B cell (primary cell): ENCODE measurements at regions not wholly inside any gene's neighbourhood (a gene's known extent, or its start where the extent isn't known, plus 50 kb on each side); places are given as distances from the start of the nearest gene placed in this dataset.

ENCODE experiments used
- ATAC-seq: fragments of 200-7000 bp; cut with Tn5 transposase; one replicate; pipeline ENCODE4 v1.10.0; 2021; ENCODE audit warnings: low read depth, mild to moderate bottlenecking, moderate number of reproducible peaks, moderate library complexity
- CTCF ChIA-PET: fragments of 350-600 bp; sonication (Branson Sonifier 250); formaldehyde crosslinking; loops from one replicate; lab custom pipeline; 2021; ENCODE audit warnings: antibody characterized with exemption, inconsistent platforms; lab: Charles Lee
- POLR2A ChIA-PET: fragments of 350-600 bp; sonication (Branson Sonifier 250); formaldehyde crosslinking; loops from one replicate; lab custom pipeline; 2021; ENCODE audit warnings: antibody characterized with exemption; lab: Charles Lee
- DNase-seq: peaks from one replicate; pipeline ENCODE4 v3.0.0; 2013
- H2AFZ ChIP-seq: 2 replicates; pipeline ENCODE4 v1.6.1; 2012; ENCODE audit warnings: mild to moderate bottlenecking, low read depth, low read length; ENCODE audit not compliant: insufficient read depth, poor library complexity, severe bottlenecking
- H3K27ac ChIP-seq, 2 donors: 1 replicate in 1 of 2; 2 replicates in 1 of 2; pipeline ENCODE4 v1.5.1; 2012 to 2013; ENCODE audit warnings: low read length in 2 of 2, mild to moderate bottlenecking in 2 of 2, moderate library complexity in 1 of 2
- H3K27me3 ChIP-seq, 4 experiments: fragments of 200-600 bp in 1 of 4; sonication (generic) in 1 of 4; replicated peaks in 1 of 4; 1 replicate in 2 of 4; 2 replicates in 2 of 4; pipeline versions ENCODE4 v1.6.1 to v1.7.0; 2013 to 2016; ENCODE audit warnings: low read length in 3 of 4, mild to moderate bottlenecking in 2 of 4, mixed read lengths in 1 of 4, moderate library complexity in 1 of 4; ENCODE audit not compliant: insufficient read depth in 4 of 4, control insufficient read depth in 3 of 4; ENCODE audit errors: control extremely low read depth in 1 of 4
- H3K36me3 ChIP-seq, 2 experiments: replicated peaks in 1 of 2; 1 replicate in 1 of 2; 2 replicates in 1 of 2; pipeline versions ENCODE4 v1.6.1 to v1.7.1; 2013; ENCODE audit warnings: low read length in 1 of 2; ENCODE audit not compliant: insufficient read depth in 2 of 2, control insufficient read depth in 1 of 2; ENCODE audit errors: control extremely low read depth in 1 of 2, extremely low read depth in 1 of 2
- H3K4me1 ChIP-seq, 2 donors: fragments of 200-600 bp in 1 of 2; sonication (generic) in 1 of 2; 1 replicate in 1 of 2; 2 replicates in 1 of 2; pipeline versions ENCODE4 v1.5.1 to v1.6.1; 2013 to 2017; ENCODE audit warnings: low read length in 2 of 2; ENCODE audit not compliant: control insufficient read depth in 2 of 2, insufficient read depth in 2 of 2
- H3K4me2 ChIP-seq: replicated peaks from 2 replicates; pipeline ENCODE3; 2012; ENCODE audit warnings: mild to moderate bottlenecking, low read depth, low read length; ENCODE audit not compliant: poor library complexity, severe bottlenecking
- H3K4me3 ChIP-seq, 5 experiments: fragments of 200-600 bp in 1 of 5; sonication (generic) in 1 of 5; 1 replicate in 3 of 5; 2 replicates in 2 of 5; pipeline versions ENCODE4 v1.5.1 to v1.7.0; 2011 to 2016; ENCODE audit warnings: low read length in 4 of 5, mild to moderate bottlenecking in 4 of 5, low read depth in 2 of 5, control low read depth in 1 of 5, moderate library complexity in 1 of 5; ENCODE audit not compliant: insufficient read depth in 1 of 5; ENCODE audit errors: control extremely low read depth in 1 of 5, extremely low read depth in 1 of 5
- H3K79me2 ChIP-seq: fragments of 200-600 bp; sonication (generic); one replicate; pipeline ENCODE4 v1.6.0; 2016; ENCODE audit warnings: low read length; ENCODE audit not compliant: control insufficient read depth, insufficient read depth
- H3K9ac ChIP-seq: fragments of 200-600 bp; sonication (generic); 2 replicates; pipeline ENCODE4 v1.6.1; 2017; ENCODE audit warnings: mild to moderate bottlenecking, low read length, moderate library complexity
- H3K9me3 ChIP-seq, 3 donors: one replicate each; pipeline versions ENCODE4 v1.6.1 to v1.7.1; 2013; ENCODE audit warnings: low read length in 2 of 3; ENCODE audit not compliant: control insufficient read depth in 2 of 3, insufficient read depth in 1 of 3; ENCODE audit errors: control extremely low read depth in 1 of 3
- H4K20me1 ChIP-seq: 2 replicates; pipeline ENCODE4 v1.6.0; 2012; ENCODE audit warnings: mild to moderate bottlenecking, low read length; ENCODE audit not compliant: insufficient read depth, control insufficient read depth, poor library complexity, severe bottlenecking
- H3K27ac Mint-ChIP-seq: one replicate; pipeline ENCODE4 v1.8.0; 2021; ENCODE audit warnings: mixed read lengths
- H3K27me3 Mint-ChIP-seq: one replicate; pipeline ENCODE4 v1.8.0; 2021; ENCODE audit warnings: mixed read lengths
- H3K4me1 Mint-ChIP-seq: one replicate; pipeline ENCODE4 v1.8.0; 2021; ENCODE audit warnings: mixed read lengths
- H3K4me3 Mint-ChIP-seq: one replicate; pipeline ENCODE4 v1.8.0; 2021; ENCODE audit warnings: mixed read lengths
- H3K9me3 Mint-ChIP-seq: one replicate; pipeline ENCODE4 v1.8.0; 2022; ENCODE audit warnings: mixed read lengths; ENCODE audit not compliant: insufficient read depth
- CTCF ChIP-seq: fragments of 200-600 bp; IDR thresholded peaks from one replicate; pipeline ENCODE4 v1.8.0; 2022; ENCODE audit warnings: antibody characterized with exemption, mild to moderate bottlenecking
- EZH2 ChIP-seq: IDR thresholded peaks from 2 replicates; pipeline ENCODE4 v1.6.1; 2012; ENCODE audit warnings: borderline replicate concordance, low read depth, mild to moderate bottlenecking, moderate library complexity, low read length; ENCODE audit not compliant: insufficient read depth, poor library complexity, severe bottlenecking
- WGBS: methylation state at CpG from one replicate; pipeline ENCODE4 v1.1.5; 2013; ENCODE audit warnings: missing lambda C conversion rate; ENCODE audit not compliant: insufficient coverage; 5-methylcytosine and 5-hydroxymethylcytosine counted together
- intact Hi-C: fragments of 100-400 bp; cut with micrococcal nuclease; formaldehyde crosslinking; loops from one replicate; pipeline ENCODE4 v1.10.0; 2022

DNA sequence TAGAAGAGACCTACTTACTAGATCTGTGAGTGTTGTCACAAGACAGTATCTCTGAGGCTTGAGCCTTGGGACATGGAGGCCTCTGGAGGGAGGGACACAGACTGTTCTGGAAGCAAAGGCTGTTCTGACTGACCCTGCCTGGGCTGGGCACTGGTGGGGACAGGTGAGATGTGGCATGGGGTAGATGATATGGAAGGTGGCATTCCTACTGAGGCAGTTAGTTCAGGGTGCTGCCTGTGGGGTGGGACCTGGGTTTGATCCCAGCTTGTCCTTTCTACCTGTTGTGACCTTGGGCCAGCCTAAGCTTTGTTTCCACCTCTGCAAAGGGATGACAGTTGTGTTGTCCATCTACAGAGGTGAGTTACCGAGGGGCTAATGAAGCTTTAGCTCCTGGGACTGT, 140.2 kb downstream of the C9orf50 start:
- Mint-ChIP-seq H3K4me3 (peak overlapping the region; percentile 62), H3K9me3 (no peaks in the 10 kb centered on the region)

GRCh38 chr9:129480227-129480626, 140.7 kb downstream of the C9orf50 start:
- POLR2A ChIA-PET: no interaction called here
- TF ChIP-seq EZH2: no peak
- TF ChIP-seq CTCF: no peak
- intact Hi-C loops: no loop called here
- Histone ChIP-seq H3K4me2 (no peak overlapping the region), H3K27me3 (peaks cover 0 to 42% (median 17%) of the 10 kb centered on the region in 4 experiments), H2AFZ (no peak overlapping the region), H3K36me3 (no peaks in the 10 kb centered on the region), H4K20me1 (no peaks in the 10 kb centered on the region), H3K4me1 (peaks cover 23% of the 10 kb centered on the region in 2 donors), H3K79me2 (no peaks in the 10 kb centered on the region), H3K9ac (no peak overlapping the region), H3K4me3 (no peak overlapping the region), H3K9me3 (peaks cover 0 to 12% (median 2%) of the 10 kb centered on the region in 3 donors), H3K27ac (no peak overlapping the region)
- peaks cover 38% of the 10 kb centered on the region for H3K27me3 Mint-ChIP-seq
- H3K4me3 Mint-ChIP-seq: peak overlapping the region; percentile 14
- CTCF ChIA-PET: interaction anchor here (0.9 to 1.3 kb wide), 2 partner anchors 22 to 342 kb away, joined by 3 read pairs; no protein-coding TSS in a partner anchor
- no peak overlapping the region for H3K27ac Mint-ChIP-seq
- no peaks in the 10 kb centered on the region for H3K9me3 Mint-ChIP-seq
- H3K4me1 Mint-ChIP-seq: peaks cover 16% of the 10 kb centered on the region
- DNase-seq (no peak), ATAC-seq (no peak)
- 89% methylated on average over 12 of the region's 12 CpGs for WGBS

More for the DNA sequence above, 140.2 kb downstream of the C9orf50 start:
- Histone ChIP-seq H3K4me3 (no peak overlapping the region), H4K20me1 (no peaks in the 10 kb centered on the region), H3K9me3 (peaks cover 0 to 8% (median 0%) of the 10 kb centered on the region in 3 donors), H3K79me2 (no peaks in the 10 kb centered on the region), H3K9ac (no peak overlapping the region), H3K27me3 (peaks cover 0 to 37% (median 16%) of the 10 kb centered on the region in 4 experiments), H3K27ac (no peak overlapping the region), H3K4me1 (peaks cover 23% of the 10 kb centered on the region in 2 donors), H3K4me2 (no peak overlapping the region), H3K36me3 (no peaks in the 10 kb centered on the region), H2AFZ (no peak overlapping the region)
- Mint-ChIP-seq H3K27ac (peak overlapping the region; percentile 1), H3K27me3 (peaks cover 38% of the 10 kb centered on the region), H3K4me1 (peaks cover 19% of the 10 kb centered on the region)
- DNase-seq: no peak
- no peak for TF ChIP-seq EZH2
- TF ChIP-seq CTCF: no peak
- WGBS: no CpG with 5 or more reads among the region's 1 CpG
- ChIA-PET CTCF (interaction anchor here (0.9 to 1.3 kb wide), 2 partner anchors 22 to 342 kb away, joined by 3 read pairs; no protein-coding TSS in a partner anchor), POLR2A (no interaction called here)
- no peak for ATAC-seq
- intact Hi-C loops: no loop called here
